Progenitor cell of endocrine pancreas (in vitro differentiated cells): ENCODE measurements at regions not wholly inside any gene's neighbourhood (a gene's known extent, or its start where the extent isn't known, plus 50 kb on each side); places are given as distances from the start of the nearest gene placed in this dataset.

Experiments used
- DNase-seq: peaks from one replicate; pipeline ENCODE4 v3.0.0; 2021; ENCODE audit warnings: low spot score; ENCODE audit not compliant: unreplicated experiment
- H3K27ac Mint-ChIP-seq: 2 replicates; pipeline ENCODE4 v1.8.0; 2021; ENCODE audit warnings: mild to moderate bottlenecking, moderate library complexity, mixed read lengths
- H3K27me3 Mint-ChIP-seq: 2 replicates; pipeline ENCODE4 v1.8.0; 2021; ENCODE audit warnings: mixed read lengths
- H3K36me3 Mint-ChIP-seq: 2 replicates; pipeline ENCODE4 v1.8.0; 2022; ENCODE audit warnings: mixed read lengths; ENCODE audit not compliant: insufficient read depth
- H3K4me1 Mint-ChIP-seq: 2 replicates; pipeline ENCODE4 v1.8.0; 2021; ENCODE audit warnings: low read depth, mixed read lengths
- H3K4me3 Mint-ChIP-seq: 2 replicates; pipeline ENCODE4 v1.8.0; 2021; ENCODE audit warnings: low read depth, mild to moderate bottlenecking, moderate library complexity, mixed read lengths
- H3K9me3 Mint-ChIP-seq: 2 replicates; pipeline ENCODE4 v1.8.0; 2021; ENCODE audit warnings: low read depth, mixed read lengths
- TF ChIP-seq, protein P1 (sequence below): fragments of 200-600 bp; sonication (generic); IDR thresholded peaks from one replicate; pipeline ENCODE4 v1.5.0; 2021; ENCODE audit warnings: antibody characterized with exemption, mild to moderate bottlenecking; ENCODE audit not compliant: unreplicated experiment

DNA sequence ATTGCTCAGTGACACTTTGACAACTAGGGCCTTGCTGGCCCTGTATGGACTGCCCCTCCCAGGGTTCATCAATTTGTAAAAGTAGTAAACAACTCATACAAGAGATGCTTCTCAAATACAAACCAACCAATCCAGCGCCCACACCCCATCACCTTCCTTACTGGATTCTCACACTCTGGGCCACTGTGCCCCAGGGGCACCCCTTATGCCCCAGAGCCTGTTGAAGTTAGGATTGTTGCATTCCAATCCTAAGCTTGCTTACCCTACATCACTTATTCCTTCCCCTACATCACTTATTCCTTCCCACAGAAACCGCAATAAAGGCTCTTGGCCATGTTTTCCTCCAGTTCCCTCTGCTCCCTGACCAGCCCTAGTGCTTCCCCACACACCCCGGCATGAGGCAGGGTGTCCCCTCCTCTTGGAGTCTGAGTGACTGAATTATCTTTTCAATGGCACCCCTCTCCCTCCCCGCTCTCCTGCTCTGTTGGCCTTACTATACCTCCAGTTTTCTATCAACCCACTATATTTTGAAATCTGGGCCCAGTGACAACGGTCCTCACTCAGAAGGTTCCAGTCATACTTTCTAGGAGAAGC, 182.4 kb upstream of the S1PR3 start:
- Mint-ChIP-seq H3K4me3 (no peak overlapping the region), H3K27me3 (no peaks in the 10 kb centered on the region), H3K27ac (no peak overlapping the region), H3K36me3 (no peaks in the 10 kb centered on the region), H3K9me3 (no peaks in the 10 kb centered on the region), H3K4me1 (no peaks in the 10 kb centered on the region)
- TF ChIP-seq, protein P1, sequence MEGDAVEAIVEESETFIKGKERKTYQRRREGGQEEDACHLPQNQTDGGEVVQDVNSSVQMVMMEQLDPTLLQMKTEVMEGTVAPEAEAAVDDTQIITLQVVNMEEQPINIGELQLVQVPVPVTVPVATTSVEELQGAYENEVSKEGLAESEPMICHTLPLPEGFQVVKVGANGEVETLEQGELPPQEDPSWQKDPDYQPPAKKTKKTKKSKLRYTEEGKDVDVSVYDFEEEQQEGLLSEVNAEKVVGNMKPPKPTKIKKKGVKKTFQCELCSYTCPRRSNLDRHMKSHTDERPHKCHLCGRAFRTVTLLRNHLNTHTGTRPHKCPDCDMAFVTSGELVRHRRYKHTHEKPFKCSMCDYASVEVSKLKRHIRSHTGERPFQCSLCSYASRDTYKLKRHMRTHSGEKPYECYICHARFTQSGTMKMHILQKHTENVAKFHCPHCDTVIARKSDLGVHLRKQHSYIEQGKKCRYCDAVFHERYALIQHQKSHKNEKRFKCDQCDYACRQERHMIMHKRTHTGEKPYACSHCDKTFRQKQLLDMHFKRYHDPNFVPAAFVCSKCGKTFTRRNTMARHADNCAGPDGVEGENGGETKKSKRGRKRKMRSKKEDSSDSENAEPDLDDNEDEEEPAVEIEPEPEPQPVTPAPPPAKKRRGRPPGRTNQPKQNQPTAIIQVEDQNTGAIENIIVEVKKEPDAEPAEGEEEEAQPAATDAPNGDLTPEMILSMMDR = no peak
- DNase-seq = no peak

DNA sequence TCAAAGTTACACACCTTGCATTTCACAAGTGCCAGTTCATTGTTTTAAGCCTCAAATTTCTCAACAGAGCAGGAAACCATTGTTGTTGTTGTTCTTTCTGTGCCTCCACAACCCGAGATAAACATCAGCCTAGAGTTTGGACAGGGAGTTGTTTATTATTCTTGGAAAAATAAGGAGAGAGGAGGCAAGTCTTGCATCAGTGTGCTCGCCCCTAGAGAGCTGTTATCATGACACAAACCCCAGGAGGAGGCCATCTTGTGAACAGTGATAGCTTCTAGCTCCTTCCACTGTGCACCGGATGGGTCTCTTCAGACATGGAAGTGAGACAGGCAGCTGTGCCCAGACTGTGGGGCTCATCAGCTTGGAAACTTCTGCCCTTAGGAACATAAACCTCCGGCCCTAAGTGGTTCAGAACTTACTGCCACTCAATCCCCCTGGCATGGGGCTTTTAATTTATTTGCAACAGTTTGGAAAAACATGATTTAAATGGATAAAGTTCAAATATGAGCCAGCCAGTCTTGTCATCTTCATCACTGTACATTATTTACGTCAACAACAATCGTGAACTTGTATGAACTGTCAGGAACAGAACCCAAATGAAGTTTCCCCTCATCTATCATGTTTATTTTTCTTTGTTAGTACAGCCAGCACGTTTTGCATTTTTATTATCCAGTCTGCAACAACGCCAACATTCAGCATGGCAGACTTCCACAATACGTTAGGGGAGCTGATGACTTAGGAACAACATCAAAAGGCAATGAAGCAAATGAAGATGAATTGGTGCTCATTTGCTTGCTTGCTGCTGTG, 181.7 kb upstream of the S1PR3 start:
- Mint-ChIP-seq H3K9me3 (no peaks in the 10 kb centered on the region), H3K36me3 (no peaks in the 10 kb centered on the region), H3K27ac (no peak overlapping the region), H3K27me3 (no peaks in the 10 kb centered on the region), H3K4me1 (peaks cover 1% of the 10 kb centered on the region), H3K4me3 (no peak overlapping the region)
- TF ChIP-seq, protein P1 = no peak
- no peak for DNase-seq

DNA sequence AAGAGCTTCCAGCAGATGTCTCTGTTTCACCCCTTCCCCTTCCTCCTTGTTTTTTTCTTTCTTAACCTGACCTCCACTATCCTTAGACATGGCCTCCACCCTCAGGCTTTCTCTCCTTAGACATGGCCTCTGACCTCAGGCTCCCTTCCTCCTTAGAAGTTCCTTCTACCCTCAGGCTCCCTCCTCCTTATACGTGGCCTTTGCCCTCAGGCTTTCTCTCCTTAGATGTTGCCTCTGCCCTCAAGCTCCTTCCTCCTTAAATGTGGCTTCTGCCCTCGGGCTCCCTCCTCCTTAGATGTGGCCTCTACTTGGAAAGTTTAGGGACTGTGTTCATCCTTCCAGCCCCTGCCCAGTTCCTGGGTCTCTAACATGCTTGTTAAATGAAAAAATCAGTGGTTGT, 180.4 kb upstream of the S1PR3 start:
- no peak for DNase-seq
- Mint-ChIP-seq H3K9me3 (no peaks in the 10 kb centered on the region), H3K4me1 (peaks cover 3% of the 10 kb centered on the region), H3K27ac (no peak overlapping the region), H3K4me3 (no peak overlapping the region), H3K36me3 (no peaks in the 10 kb centered on the region), H3K27me3 (no peaks in the 10 kb centered on the region)
- TF ChIP-seq, protein P1 = no peak

DNA sequence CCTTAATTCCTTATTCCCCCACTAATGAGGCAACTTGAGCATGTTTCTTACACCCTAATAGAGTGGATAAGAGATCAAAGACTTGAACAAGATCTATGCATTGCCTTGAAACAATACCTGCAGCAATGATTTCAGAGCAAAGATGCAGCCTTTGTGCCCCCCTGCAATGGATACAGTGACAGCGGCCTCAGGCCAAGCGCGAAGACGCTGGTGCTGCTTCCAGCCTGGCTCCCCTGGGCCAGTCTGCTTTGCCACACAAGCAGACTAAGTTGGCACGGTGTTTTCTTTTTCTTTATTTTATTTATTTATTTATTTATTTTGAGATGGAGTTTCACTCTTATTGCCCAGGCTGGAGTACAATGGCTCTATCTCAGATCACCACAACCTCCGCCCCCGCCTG, 179.8 kb upstream of the S1PR3 start:
- H3K4me1 Mint-ChIP-seq = peaks cover 3% of the 10 kb centered on the region

DNA sequence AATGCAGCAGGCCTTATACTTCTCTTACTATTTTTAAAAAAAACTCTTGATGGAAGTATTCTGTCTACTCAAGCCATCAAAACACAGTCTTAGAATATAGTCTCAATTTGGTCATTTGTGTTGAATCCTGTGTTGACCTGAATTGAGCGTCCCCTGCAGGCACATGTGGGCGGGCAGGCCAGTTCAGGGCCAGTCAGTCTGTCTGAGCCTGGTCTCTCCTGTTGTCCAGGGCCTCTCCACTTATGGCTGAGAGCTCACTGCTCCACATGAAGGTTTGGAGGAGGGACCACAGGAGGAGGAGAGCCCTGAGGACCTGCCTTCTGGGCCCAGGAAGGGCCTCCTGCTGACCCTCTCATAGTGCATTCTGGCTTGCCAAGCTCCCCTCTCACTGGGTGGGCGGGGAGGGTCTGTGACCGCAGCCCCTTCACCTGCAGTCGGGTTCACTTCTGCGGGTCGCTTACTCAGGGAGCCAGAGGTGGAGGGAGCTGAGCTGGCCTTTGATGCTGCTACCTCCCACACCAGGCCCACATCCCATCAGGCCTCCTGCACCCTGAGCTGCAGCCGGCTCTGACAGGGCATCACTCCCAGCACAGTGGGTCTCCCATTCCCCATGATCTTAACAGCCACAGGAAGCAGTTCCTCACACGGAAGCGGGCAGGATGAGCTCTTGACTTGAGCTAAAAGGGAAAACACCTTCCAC, 178.2 kb upstream of the S1PR3 start:
- no peak overlapping the region for H3K27ac Mint-ChIP-seq
- H3K4me1 Mint-ChIP-seq = peaks cover 3% of the 10 kb centered on the region
- DNase-seq = no peak
- TF ChIP-seq, protein P1 = no peak
- H3K27me3 Mint-ChIP-seq = no peaks in the 10 kb centered on the region
- H3K36me3 Mint-ChIP-seq = no peaks in the 10 kb centered on the region
- H3K9me3 Mint-ChIP-seq = no peaks in the 10 kb centered on the region
- no peak overlapping the region for H3K4me3 Mint-ChIP-seq

More for the DNA sequence above, 179.8 kb upstream of the S1PR3 start:
- TF ChIP-seq, protein P1 = no peak
- Mint-ChIP-seq H3K27me3 (no peaks in the 10 kb centered on the region), H3K4me3 (no peak overlapping the region), H3K36me3 (no peaks in the 10 kb centered on the region), H3K27ac (no peak overlapping the region), H3K9me3 (no peaks in the 10 kb centered on the region)
- DNase-seq = no peak
